ENCODE measurements at regions not wholly inside any gene's neighbourhood (a gene's known extent, or its start where the extent isn't known, plus 50 kb on each side); places are given as distances from the start of the nearest gene placed in this dataset.

DNA sequence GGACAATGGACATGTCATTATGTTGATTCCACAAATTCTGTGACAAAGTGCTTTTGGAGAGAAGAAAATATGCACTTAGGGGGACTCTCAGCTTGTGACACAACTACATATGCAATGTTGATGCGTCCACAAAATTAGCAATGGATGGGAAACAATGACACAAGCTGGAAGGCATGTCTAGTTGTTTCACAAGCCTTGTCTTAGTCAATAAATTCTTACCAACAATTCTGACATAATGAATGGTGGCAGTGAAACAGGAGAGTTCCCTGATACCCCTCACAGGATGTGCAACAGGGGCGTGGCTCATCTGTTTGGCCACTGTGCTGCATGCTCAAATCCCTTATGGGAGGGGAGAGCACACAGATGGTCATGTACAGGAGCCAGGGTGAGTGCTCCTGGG is 347.2 kb upstream of the DLGAP1 start:
- TF ChIP-seq, protein P1, sequence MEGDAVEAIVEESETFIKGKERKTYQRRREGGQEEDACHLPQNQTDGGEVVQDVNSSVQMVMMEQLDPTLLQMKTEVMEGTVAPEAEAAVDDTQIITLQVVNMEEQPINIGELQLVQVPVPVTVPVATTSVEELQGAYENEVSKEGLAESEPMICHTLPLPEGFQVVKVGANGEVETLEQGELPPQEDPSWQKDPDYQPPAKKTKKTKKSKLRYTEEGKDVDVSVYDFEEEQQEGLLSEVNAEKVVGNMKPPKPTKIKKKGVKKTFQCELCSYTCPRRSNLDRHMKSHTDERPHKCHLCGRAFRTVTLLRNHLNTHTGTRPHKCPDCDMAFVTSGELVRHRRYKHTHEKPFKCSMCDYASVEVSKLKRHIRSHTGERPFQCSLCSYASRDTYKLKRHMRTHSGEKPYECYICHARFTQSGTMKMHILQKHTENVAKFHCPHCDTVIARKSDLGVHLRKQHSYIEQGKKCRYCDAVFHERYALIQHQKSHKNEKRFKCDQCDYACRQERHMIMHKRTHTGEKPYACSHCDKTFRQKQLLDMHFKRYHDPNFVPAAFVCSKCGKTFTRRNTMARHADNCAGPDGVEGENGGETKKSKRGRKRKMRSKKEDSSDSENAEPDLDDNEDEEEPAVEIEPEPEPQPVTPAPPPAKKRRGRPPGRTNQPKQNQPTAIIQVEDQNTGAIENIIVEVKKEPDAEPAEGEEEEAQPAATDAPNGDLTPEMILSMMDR (IDR thresholded peaks at IDR 0.05): no peak
- no peak for TF ChIP-seq EP300 (IDR thresholded peaks at IDR 0.05)
- TF ChIP-seq POLR2A (IDR thresholded peaks at IDR 0.05): no peak
